Liver (tissue), 8 donors: ENCODE measurements at regions not wholly inside any gene's neighbourhood (a gene's known extent, or its start where the extent isn't known, plus 50 kb on each side); places are given as distances from the start of the nearest gene placed in this dataset.

Experiments used
- DNase-seq: peaks from one replicate; pipeline ENCODE4 v3.0.0-alpha.2; 2017; ENCODE audit warnings: low spot score
- H3K27ac ChIP-seq, 2 donors: one replicate each; pipeline ENCODE4 v1.7.0; 2013; ENCODE audit warnings: inconsistent platforms in 2 of 2, low read length in 2 of 2, control low read depth in 1 of 2, low read depth in 1 of 2, mild to moderate bottlenecking in 1 of 2
- H3K27me3 ChIP-seq, 4 donors: one replicate each; pipeline versions ENCODE4 v1.6.1 to v1.7.0; 2013; ENCODE audit warnings: low read length in 3 of 4, inconsistent platforms in 1 of 4, mild to moderate bottlenecking in 1 of 4, moderate library complexity in 1 of 4; ENCODE audit not compliant: control insufficient read depth in 4 of 4, insufficient read depth in 4 of 4
- H3K36me3 ChIP-seq, 4 donors: one replicate each; pipeline versions ENCODE4 v1.6.1 to v1.7.0; 2013; ENCODE audit warnings: low read length in 3 of 4, mild to moderate bottlenecking in 3 of 4, low read depth in 1 of 4, moderate library complexity in 1 of 4; ENCODE audit not compliant: control insufficient read depth in 4 of 4, insufficient read depth in 3 of 4
- H3K4me1 ChIP-seq, 4 donors: one replicate each; pipeline versions ENCODE4 v1.6.1 to v1.7.0; 2013; ENCODE audit warnings: low read length in 3 of 4, mild to moderate bottlenecking in 3 of 4, moderate library complexity in 1 of 4; ENCODE audit not compliant: control insufficient read depth in 4 of 4, insufficient read depth in 4 of 4
- H3K4me3 ChIP-seq, 3 donors: one replicate each; pipeline versions ENCODE4 v1.6.1 to v1.7.0; 2013; ENCODE audit warnings: low read length in 3 of 3, control low read depth in 1 of 3, low read depth in 1 of 3, mild to moderate bottlenecking in 1 of 3
- H3K9ac ChIP-seq, 2 donors: one replicate each; pipeline ENCODE4 v1.7.0; 2013; ENCODE audit warnings: low read length in 2 of 2, mild to moderate bottlenecking in 2 of 2, moderate library complexity in 2 of 2, control low read depth in 1 of 2, low read depth in 1 of 2
- H3K9me3 ChIP-seq, 4 donors: one replicate each; pipeline versions ENCODE4 v1.6.1 to v1.7.0; 2013; ENCODE audit warnings: low read length in 3 of 4; ENCODE audit not compliant: control insufficient read depth in 4 of 4
- ATF3 ChIP-seq: IDR thresholded peaks from 2 replicates; pipeline ENCODE4 v1.6.1; 2016; ENCODE audit warnings: antibody characterized with exemption
- CTCF ChIP-seq: fragments of 150-350 bp; IDR thresholded peaks from 2 replicates; pipeline ENCODE4 v1.5.1; 2017; ENCODE audit warnings: improper control_type of control experiment, low read depth, low read length; ENCODE audit not compliant: missing input control
- EGR1 ChIP-seq, 2 donors: IDR thresholded peaks; 2 replicates each; pipeline ENCODE4 v1.6.1; 2016 to 2018; ENCODE audit warnings: antibody characterized with exemption in 2 of 2, low read depth in 2 of 2
- FOXA1 ChIP-seq: IDR thresholded peaks from 2 replicates; pipeline ENCODE4 v1.6.1; 2016; ENCODE audit warnings: antibody characterized with exemption
- FOXA2 ChIP-seq: IDR thresholded peaks from 2 replicates; pipeline ENCODE4 v1.6.1; 2016; ENCODE audit warnings: antibody characterized with exemption
- GABPA ChIP-seq, 2 donors: IDR thresholded peaks in 1 of 2; conservative IDR thresholded peaks in 1 of 2; 2 replicates each; pipeline ENCODE4 v1.6.1; 2016; ENCODE audit warnings: antibody characterized with exemption in 2 of 2, mild to moderate bottlenecking in 1 of 2, moderate library complexity in 1 of 2
- HNF4A ChIP-seq, 2 donors: conservative IDR thresholded peaks; 2 replicates each; pipeline ENCODE4 v1.6.1; 2016; ENCODE audit warnings: antibody characterized with exemption in 2 of 2, mild to moderate bottlenecking in 2 of 2
- HNF4G ChIP-seq: IDR thresholded peaks from 2 replicates; pipeline ENCODE4 v1.6.1; 2016; ENCODE audit warnings: antibody characterized with exemption
- JUND ChIP-seq, 2 donors: IDR thresholded peaks; 2 replicates each; pipeline ENCODE4 v1.6.1; 2016; ENCODE audit warnings: antibody characterized with exemption in 2 of 2
- MAX ChIP-seq: IDR thresholded peaks from 2 replicates; pipeline ENCODE4 v1.6.1; 2016; ENCODE audit warnings: antibody characterized with exemption
- NR2F2 ChIP-seq: IDR thresholded peaks from 2 replicates; pipeline ENCODE4 v1.6.1; 2016; ENCODE audit warnings: antibody characterized with exemption
- RAD21 ChIP-seq, 2 donors: IDR thresholded peaks; 2 replicates each; pipeline ENCODE4 v1.6.1; 2016; ENCODE audit warnings: antibody characterized with exemption in 2 of 2, mild to moderate bottlenecking in 2 of 2
- REST ChIP-seq: IDR thresholded peaks from 2 replicates; pipeline ENCODE4 v1.6.1; 2016; ENCODE audit warnings: antibody characterized with exemption, mild to moderate bottlenecking
- RXRA ChIP-seq, 2 donors: IDR thresholded peaks; 2 replicates each; pipeline ENCODE4 v1.6.1; 2017 to 2018; ENCODE audit warnings: antibody characterized with exemption in 2 of 2, mild to moderate bottlenecking in 1 of 2
- SP1 ChIP-seq: IDR thresholded peaks from 2 replicates; pipeline ENCODE4 v1.6.1; 2018; ENCODE audit warnings: antibody characterized with exemption, mild to moderate bottlenecking
- TAF1 ChIP-seq: conservative IDR thresholded peaks from 2 replicates; pipeline ENCODE4 v1.6.1; 2016; ENCODE audit warnings: antibody characterized with exemption, mild to moderate bottlenecking
- YY1 ChIP-seq: IDR thresholded peaks from 2 replicates; pipeline ENCODE4 v1.6.1; 2016; ENCODE audit warnings: antibody characterized with exemption, mild to moderate bottlenecking
- ZBTB33 ChIP-seq: IDR thresholded peaks from 2 replicates; pipeline ENCODE4 v1.6.1; 2016; ENCODE audit warnings: antibody characterized with exemption
- WGBS: extraction: QIAGEN DNeasy Blood & Tissue Kit; methylation state at CpG from one replicate; pipeline ENCODE4 v1.1.7; 2013; 5-methylcytosine and 5-hydroxymethylcytosine counted together
- donor health status: healthy.
- donor health status: healthy.
- donor health status: healthy.
- donor health status: healthy.
- donor health status: healthy.

GRCh38 chr12:41661141-41661765, 473.1 kb downstream of the PDZRN4 start:
- H3K4me3 ChIP-seq = no peak overlapping the region
- no peak overlapping the region for H3K27ac ChIP-seq
- WGBS = 65% methylated on average over 4 of the region's 4 CpGs
- H3K4me1 ChIP-seq = no peaks in the 10 kb centered on the region
- H3K9ac ChIP-seq = no peak overlapping the region
- no peaks in the 10 kb centered on the region for H3K36me3 ChIP-seq
- no peak for DNase-seq
- H3K9me3 ChIP-seq = no peaks in the 10 kb centered on the region
- TF ChIP-seq RXRA (IDR thresholded peaks at IDR 0.05) (no peak), JUND (IDR thresholded peaks at IDR 0.05) (no peak), EGR1 (IDR thresholded peaks at IDR 0.05; ENCODE audit: low read depth in 2 of 2) (no peak)
- H3K27me3 ChIP-seq = no peaks in the 10 kb centered on the region

- no peak for DNase-seq
- Histone ChIP-seq H3K9me3 (peaks cover 0 to 8% (median 0%) of the 10 kb centered on the region in 4 donors), H3K36me3 (no peaks in the 10 kb centered on the region), H3K9ac (no peak overlapping the region), H3K4me1 (no peaks in the 10 kb centered on the region), H3K4me3 (no peak overlapping the region), H3K27me3 (no peaks in the 10 kb centered on the region), H3K27ac (no peak overlapping the region)
- WGBS = 81% methylated on average over 1 of the region's 1 CpG
- TF ChIP-seq YY1 (no peak), ZBTB33 (no peak), EGR1 (IDR thresholded peaks at IDR 0.05; ENCODE audit: low read depth in 2 of 2) (no peak), GABPA (IDR thresholded peaks at IDR 0.05 in 1 of 2, conservative IDR thresholded peaks at IDR 0.05 in 1 of 2) (no peak), NR2F2 (no peak), JUND (IDR thresholded peaks at IDR 0.05) (no peak), FOXA2 (no peak), ATF3 (no peak), HNF4A (conservative IDR thresholded peaks at IDR 0.05) (no peak), RXRA (IDR thresholded peaks at IDR 0.05) (no peak), MAX (no peak), RAD21 (IDR thresholded peaks at IDR 0.05) (no peak), HNF4G (no peak), FOXA1 (no peak), REST (no peak), CTCF (no peak), TAF1 (no peak), SP1 (no peak)
Measured at GRCh38 chr12:41656454-41656853, 468.3 kb downstream of the PDZRN4 start.
